Cardiac fibroblast (primary cell): ENCODE measurements at regions not wholly inside any gene's neighbourhood (a gene's known extent, or its start where the extent isn't known, plus 50 kb on each side); places are given as distances from the start of the nearest gene placed in this dataset.

ENCODE experiments used
- DNase-seq, 2 donors: peaks; one replicate each; pipeline versions ENCODE4 v3.0.0 to v3.0.0-alpha.2; 2010; ENCODE audit warnings: low read depth in 2 of 2
- H3K4me3 ChIP-seq, 2 donors: replicated peaks in 1 of 2; 1 replicate in 1 of 2; 2 replicates in 1 of 2; pipeline ENCODE4 v1.5.1; 2011; ENCODE audit warnings: low read depth in 2 of 2, low read length in 2 of 2, mild to moderate bottlenecking in 2 of 2, moderate library complexity in 1 of 2
- TF ChIP-seq, protein P1 (sequence below): IDR thresholded peaks from one replicate; pipeline ENCODE4 v1.5.1; 2011; ENCODE audit warnings: low read depth, mild to moderate bottlenecking, low read length, inconsistent platforms

- H3K4me3 ChIP-seq = no peak overlapping the region
- peak in 1 of 2 donors; percentile 27 for DNase-seq
- TF ChIP-seq, protein P1, sequence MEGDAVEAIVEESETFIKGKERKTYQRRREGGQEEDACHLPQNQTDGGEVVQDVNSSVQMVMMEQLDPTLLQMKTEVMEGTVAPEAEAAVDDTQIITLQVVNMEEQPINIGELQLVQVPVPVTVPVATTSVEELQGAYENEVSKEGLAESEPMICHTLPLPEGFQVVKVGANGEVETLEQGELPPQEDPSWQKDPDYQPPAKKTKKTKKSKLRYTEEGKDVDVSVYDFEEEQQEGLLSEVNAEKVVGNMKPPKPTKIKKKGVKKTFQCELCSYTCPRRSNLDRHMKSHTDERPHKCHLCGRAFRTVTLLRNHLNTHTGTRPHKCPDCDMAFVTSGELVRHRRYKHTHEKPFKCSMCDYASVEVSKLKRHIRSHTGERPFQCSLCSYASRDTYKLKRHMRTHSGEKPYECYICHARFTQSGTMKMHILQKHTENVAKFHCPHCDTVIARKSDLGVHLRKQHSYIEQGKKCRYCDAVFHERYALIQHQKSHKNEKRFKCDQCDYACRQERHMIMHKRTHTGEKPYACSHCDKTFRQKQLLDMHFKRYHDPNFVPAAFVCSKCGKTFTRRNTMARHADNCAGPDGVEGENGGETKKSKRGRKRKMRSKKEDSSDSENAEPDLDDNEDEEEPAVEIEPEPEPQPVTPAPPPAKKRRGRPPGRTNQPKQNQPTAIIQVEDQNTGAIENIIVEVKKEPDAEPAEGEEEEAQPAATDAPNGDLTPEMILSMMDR = no peak
Observed at GRCh38 chr4:30836231-30836630, 116.1 kb downstream of the PCDH7 start.

GRCh38 chr4:30837131-30837539, 117.0 kb downstream of the PCDH7 start:
- DNase-seq = peak in 1 of 2 donors; percentile 37
- TF ChIP-seq, protein P1 = no peak
- no peak overlapping the region for H3K4me3 ChIP-seq

DNA sequence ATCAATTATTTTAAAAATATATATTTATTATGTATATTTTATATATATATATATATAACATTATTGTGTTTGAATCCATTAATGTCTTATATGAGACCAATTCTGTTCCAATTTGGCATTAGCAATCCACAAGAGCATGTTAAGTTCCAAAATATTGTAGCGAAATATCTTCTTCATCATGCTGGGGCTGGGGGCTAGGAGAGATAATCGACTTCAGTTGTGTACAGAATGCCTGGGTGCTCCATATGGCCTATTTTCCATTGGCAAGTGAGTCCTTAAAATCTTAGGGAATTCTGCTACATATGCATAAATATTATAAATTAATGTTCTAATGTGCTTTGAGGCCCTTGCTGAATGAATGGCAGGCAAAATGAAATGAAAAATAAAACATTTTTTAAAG, 117.7 kb downstream of the PCDH7 start:
- TF ChIP-seq, protein P1 = no peak
- no peak for DNase-seq
- no peak overlapping the region for H3K4me3 ChIP-seq

DNA sequence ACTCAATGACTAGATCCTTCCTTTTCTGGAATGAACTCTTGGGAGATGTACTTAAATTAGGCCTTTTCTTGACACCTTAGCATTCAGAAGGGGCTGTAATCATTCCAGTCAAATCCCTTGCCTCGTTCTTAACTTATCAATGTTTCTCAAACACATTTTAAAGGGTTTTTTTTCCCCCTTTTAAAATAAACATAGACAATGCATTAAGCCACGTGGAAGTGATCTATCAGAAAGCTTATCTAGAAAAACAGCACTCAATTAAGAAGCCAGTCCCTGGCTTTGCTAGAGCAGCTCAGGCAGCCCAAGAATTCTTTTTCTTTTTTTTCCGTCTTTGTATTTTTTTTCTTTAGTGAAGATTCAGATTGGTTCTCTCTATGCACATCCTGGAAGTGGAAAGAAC, 118.2 kb downstream of the PCDH7 start:
- TF ChIP-seq, protein P1 = no peak
- DNase-seq = no peak
- H3K4me3 ChIP-seq = no peak overlapping the region

DNA sequence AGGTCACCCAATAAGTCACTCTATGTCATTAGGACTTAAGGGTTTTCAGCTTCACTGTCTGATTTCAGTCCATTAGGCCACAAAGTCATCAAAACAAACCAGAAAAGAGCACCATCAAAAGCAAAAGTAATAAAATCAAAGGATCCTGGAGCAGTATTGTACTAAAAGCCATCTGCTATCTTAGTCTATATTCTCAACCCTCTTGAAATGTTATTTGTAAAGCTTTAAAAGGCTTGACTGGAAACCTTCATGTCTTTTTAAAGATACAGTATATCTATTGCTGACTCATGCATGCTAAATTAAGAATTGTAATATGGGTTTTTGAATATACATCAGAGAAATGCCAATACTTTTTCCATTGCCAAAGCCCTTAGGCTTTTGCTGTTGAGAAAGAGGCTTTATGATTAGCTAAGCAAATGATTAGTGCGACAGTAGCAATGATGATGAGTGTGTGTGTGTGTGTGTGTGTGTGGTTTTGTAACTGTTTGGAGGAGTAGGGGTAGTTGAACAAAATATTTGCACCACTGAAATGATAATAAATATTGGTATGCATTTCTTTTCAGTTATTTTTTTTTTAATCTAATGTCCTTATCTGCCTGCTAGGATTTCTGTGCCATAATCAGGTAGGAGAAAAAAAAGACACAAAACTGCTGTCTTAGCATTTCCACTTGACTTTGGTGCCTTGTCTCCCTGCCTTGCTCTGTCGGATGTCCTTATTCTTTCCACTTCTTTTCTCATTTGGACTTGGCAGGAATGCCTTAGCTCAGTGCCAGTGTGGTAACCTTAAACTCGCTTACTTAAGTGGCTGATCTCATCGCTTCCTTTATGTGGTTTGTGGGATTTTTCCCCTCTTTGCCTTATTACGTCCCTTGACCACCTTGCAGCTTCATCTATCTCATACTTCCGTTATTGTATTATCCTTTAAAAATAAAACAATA, 119.7 kb downstream of the PCDH7 start:
- TF ChIP-seq, protein P1 = no peak
- DNase-seq = peak; percentile 26 to 53
- H3K4me3 ChIP-seq = no peak overlapping the region

GRCh38 chr4:30840571-30840970, 120.4 kb downstream of the PCDH7 start:
- DNase-seq = no peak
- TF ChIP-seq, protein P1 = no peak
- no peak overlapping the region for H3K4me3 ChIP-seq

GRCh38 chr4:30842142-30842541, 122.0 kb downstream of the PCDH7 start:
- TF ChIP-seq, protein P1 = no peak
- no peak for DNase-seq
- no peak overlapping the region for H3K4me3 ChIP-seq
